Esophagus (tissue), 2 donors: ENCODE measurements at regions not wholly inside any gene's neighbourhood (a gene's known extent, or its start where the extent isn't known, plus 50 kb on each side); places are given as distances from the start of the nearest gene placed in this dataset.
"Not testable (repeated sequence)": the region's sequence is repeated elsewhere in the genome, so short reads cannot be mapped to it uniquely, and the experiment has no call there.

Source experiments
- H3K27ac ChIP-seq, 2 donors: one replicate each; pipeline ENCODE4 v1.5.1; 2013; ENCODE audit warnings: low read depth in 2 of 2, mild to moderate bottlenecking in 2 of 2, inconsistent platforms in 1 of 2, low read length in 1 of 2, moderate library complexity in 1 of 2
- H3K27me3 ChIP-seq, 2 donors: one replicate each; pipeline ENCODE4 v1.6.1; 2013; ENCODE audit warnings: low read length in 2 of 2, control low read depth in 1 of 2, mild to moderate bottlenecking in 1 of 2; ENCODE audit not compliant: insufficient read depth in 2 of 2, control insufficient read depth in 1 of 2
- H3K36me3 ChIP-seq, 2 donors: one replicate each; pipeline ENCODE4 v1.6.1; 2013; ENCODE audit warnings: low read length in 1 of 2; ENCODE audit not compliant: control insufficient read depth in 2 of 2, insufficient read depth in 2 of 2
- H3K4me1 ChIP-seq, 2 donors: one replicate each; pipeline ENCODE4 v1.6.1; 2013; ENCODE audit warnings: low read length in 1 of 2; ENCODE audit not compliant: control insufficient read depth in 2 of 2, insufficient read depth in 2 of 2
- H3K4me3 ChIP-seq, 2 donors: one replicate each; pipeline ENCODE4 v1.5.1; 2013; ENCODE audit warnings: low read length in 2 of 2, mild to moderate bottlenecking in 2 of 2, low read depth in 1 of 2, moderate library complexity in 1 of 2
- H3K9me3 ChIP-seq, 2 donors: one replicate each; pipeline ENCODE4 v1.6.1; 2013; ENCODE audit warnings: mild to moderate bottlenecking in 2 of 2, low read depth in 1 of 2, low read length in 1 of 2, moderate library complexity in 1 of 2; ENCODE audit not compliant: control insufficient read depth in 2 of 2, insufficient read depth in 1 of 2
- WGBS, 2 donors: extraction: QIAGEN DNeasy Blood & Tissue Kit; methylation state at CpG; one replicate each; pipeline ENCODE4 v1.1.7; 2013; 5-methylcytosine and 5-hydroxymethylcytosine counted together
- donor health status: healthy with polysubstance abuse.
- donor health status: Bipolar disorder and iron deficiency.

DNA sequence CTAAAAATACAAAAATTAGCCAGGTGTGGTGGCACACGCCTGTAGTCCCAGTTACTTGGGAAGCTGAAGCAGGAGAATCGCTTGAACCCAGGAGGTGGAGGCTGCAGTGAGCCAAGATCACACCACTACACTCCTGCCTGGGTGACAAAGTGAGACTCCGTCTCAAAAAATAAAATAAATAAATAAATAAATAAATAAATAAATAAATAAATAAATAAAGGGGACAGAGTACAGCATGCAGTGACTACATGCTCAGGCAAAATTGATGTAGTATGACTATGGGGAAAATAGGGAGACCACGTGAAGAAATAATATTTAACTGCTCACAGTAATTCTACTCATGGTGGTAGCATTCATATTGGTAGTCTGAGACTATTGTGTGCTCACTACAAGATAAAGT, 117.7 kb upstream of the RREB1 start:
- not testable (repeated sequence) for H3K27me3 ChIP-seq, H3K36me3 ChIP-seq, H3K9me3 ChIP-seq, H3K27ac ChIP-seq, H3K4me3 ChIP-seq, H3K4me1 ChIP-seq
- WGBS, 2 donors = 93 to 97% methylated on average over 4 of the region's 4 CpGs

DNA sequence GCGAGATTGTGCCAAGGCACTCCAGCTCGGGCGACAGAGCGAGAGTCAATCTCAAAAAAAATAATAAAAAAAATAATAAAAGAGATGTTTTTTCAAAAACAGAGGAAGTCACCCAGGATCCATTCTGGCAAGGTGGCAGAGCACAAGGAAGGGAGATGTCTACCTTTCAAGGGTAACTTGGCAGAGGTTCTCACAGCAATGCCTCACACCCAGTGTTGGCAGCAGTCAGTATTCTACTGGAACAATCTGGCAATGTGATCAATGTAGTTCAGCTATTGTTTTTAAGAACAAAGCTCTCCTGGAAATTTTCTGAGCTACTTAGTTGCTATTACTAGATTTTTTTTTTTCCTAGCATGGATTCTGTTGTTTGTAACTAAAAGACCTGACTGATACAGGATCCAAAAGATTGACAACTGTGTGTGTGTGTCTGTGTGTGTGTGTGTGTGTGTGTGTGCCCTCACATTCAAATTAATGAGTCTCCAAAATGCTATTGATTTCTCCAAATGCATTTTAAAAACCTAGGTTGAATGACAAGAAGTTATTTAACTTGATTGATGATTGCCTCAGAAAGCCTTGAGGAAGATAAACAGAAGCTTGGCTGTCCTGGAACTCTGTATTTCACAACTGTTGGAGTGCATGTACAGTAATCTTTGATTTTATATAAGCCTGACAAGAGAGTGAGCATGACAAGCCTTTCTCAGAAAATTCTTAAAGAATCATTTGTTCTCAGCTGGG, 114.1 kb upstream of the RREB1 start:
- no peaks in the 10 kb centered on the region for H3K4me1 ChIP-seq
- H3K27me3 ChIP-seq = no peaks in the 10 kb centered on the region
- no peak overlapping the region for H3K4me3 ChIP-seq
- H3K27ac ChIP-seq = peak overlapping the region; percentile 54 to 64
- H3K9me3 ChIP-seq = no peaks in the 10 kb centered on the region
- 60 to 89% methylated on average over 4 of the region's 4 CpGs for WGBS, 2 donors
- no peaks in the 10 kb centered on the region for H3K36me3 ChIP-seq

DNA sequence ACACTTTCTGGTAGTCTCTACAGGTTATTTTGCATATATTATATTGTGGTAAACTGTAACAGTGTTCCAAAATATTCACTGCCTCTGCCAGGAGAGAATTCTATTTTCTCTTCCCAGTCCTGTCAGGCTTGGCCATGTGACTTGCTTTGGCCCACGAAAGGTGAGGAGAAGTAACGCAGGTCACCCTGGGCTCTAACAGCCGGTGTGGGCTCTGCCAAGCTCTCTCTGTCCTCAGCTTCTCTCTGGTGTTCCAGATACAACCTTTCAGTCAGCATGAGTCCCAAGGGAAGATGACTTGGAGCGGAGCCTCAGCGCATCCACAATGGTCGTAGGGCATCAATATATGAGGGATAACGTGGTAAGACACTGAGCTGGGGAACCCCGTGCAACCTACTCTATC, 113.0 kb upstream of the RREB1 start:
- 84 to 88% methylated on average over 8 of the region's 8 CpGs for WGBS, 2 donors
- Histone ChIP-seq H3K4me3 (no peak overlapping the region), H3K27me3 (no peaks in the 10 kb centered on the region), H3K9me3 (no peaks in the 10 kb centered on the region), H3K27ac (peak overlapping the region in 1 of 2 donors; percentile 28), H3K4me1 (no peaks in the 10 kb centered on the region), H3K36me3 (no peaks in the 10 kb centered on the region)

DNA sequence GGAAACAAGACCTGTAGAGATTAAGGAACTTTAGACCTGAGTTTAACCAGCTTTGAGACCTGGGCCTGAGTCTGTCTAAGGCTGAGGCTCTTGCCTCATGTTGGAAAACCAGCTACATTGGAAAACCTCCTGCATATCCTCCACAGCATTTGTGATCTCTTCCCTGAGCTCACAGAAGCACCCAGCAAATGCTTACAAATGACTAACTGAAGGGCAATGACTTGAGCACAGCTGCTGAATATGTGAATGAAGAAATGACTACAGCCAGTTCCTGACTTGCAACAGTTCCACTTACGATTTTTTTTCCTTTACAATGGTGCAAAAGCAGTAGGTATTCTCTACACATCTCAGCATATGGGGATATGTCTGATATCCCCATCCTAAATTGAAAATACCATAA, 112.4 kb upstream of the RREB1 start:
- peak overlapping the region in 1 of 2 donors; percentile 9 for H3K27ac ChIP-seq
- WGBS, 2 donors = 83 to 85% methylated on average over 1 of the region's 1 CpG

DNA sequence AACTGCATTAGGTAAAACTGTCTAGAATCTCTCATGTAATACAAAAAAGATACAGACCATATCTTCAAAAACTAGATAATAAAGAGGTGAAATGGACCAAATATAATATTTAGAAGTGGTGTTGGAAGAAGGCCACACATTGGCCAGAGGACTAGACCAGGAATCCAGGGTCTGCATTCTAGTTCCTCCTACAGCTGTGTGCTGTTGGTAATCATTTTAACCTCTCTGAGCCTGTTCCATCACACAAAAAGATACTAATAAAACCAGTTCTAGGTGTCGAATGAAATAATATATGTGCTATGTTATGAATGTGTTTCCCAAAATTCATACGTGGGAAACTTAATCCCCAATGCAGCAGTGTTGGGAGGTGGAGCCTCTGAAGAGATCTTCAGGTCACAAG, 111.6 kb upstream of the RREB1 start:
- H3K27me3 ChIP-seq = no peaks in the 10 kb centered on the region
- 73 to 75% methylated on average over 2 of the region's 2 CpGs for WGBS, 2 donors
- no peaks in the 10 kb centered on the region for H3K4me1 ChIP-seq
- H3K9me3 ChIP-seq = no peaks in the 10 kb centered on the region
- no peak overlapping the region for H3K4me3 ChIP-seq
- H3K27ac ChIP-seq = no peak overlapping the region
- no peaks in the 10 kb centered on the region for H3K36me3 ChIP-seq

More for the DNA sequence above, 112.4 kb upstream of the RREB1 start:
- H3K4me3 ChIP-seq = no peak overlapping the region
- no peaks in the 10 kb centered on the region for H3K36me3 ChIP-seq
- no peaks in the 10 kb centered on the region for H3K4me1 ChIP-seq
- H3K9me3 ChIP-seq = no peaks in the 10 kb centered on the region
- no peaks in the 10 kb centered on the region for H3K27me3 ChIP-seq

DNA sequence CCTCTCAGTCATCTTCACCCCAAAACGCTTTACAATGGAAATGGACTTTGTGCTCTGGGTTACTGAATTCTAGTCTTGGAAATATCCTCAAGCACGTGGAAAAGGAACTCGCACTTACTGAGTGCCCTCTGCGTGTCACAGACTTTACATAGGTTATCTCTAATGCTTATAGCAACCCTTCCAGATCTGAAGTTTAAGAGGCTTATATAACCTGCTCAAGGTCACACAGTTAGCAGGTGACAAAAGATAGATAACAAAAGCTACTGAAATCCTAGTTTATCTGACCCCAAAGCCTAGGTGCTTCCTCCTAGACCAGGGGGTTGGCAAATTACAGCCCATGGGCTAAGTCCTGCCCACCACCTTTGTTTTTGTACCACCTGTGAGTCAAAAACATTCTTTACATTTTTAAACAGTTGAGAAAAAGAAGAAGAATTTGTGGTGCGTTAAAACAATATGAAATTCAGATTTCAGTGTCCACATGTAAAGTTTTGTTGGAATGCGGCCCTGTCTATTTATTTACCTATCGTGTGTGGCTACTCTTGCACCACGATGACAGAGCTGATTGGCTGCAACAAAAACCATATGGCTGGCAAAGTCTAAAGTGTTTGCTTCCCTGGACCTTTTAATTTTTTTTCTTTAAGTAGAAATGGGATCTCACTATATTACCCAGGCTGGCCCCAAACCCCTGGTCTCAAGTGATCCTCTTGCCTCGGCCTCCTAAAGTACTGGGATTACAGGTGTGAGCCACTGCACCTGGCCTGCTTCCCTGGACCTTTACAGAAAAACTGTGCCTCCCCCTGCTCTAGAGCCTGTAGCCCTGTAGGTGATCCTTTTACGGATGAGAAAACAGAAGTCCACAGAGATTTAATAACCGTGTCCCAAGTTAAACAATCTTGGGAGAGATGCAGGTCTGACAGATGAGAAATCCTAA, 110.2 kb upstream of the RREB1 start:
- Histone ChIP-seq H3K9me3 (no peaks in the 10 kb centered on the region), H3K4me3 (no peak overlapping the region), H3K27ac (peak overlapping the region in 1 of 2 donors; percentile 9), H3K27me3 (no peaks in the 10 kb centered on the region), H3K36me3 (no peaks in the 10 kb centered on the region), H3K4me1 (no peaks in the 10 kb centered on the region)
- WGBS, 2 donors = 64 to 80% methylated on average over 11 of the region's 11 CpGs

DNA sequence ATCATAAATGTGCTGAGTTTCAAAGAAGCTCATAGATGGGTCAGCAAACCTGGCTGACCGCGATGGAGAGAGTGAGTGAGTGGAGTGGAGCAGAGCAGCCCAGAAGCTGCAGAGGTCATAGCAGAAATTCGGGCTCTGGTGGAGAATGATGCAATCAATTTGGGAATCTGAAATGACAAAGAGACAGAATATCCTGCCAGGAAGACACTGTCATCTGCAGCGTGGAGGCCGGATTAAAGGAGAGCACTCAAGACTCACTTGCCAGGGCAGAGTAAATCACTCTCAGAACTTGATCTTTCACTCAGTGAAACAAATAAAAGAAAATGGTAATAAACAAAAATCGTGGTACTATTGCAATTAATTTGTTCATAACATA, 109.6 kb upstream of the RREB1 start:
- no peaks in the 10 kb centered on the region for H3K9me3 ChIP-seq
- no peaks in the 10 kb centered on the region for H3K4me1 ChIP-seq
- no peak overlapping the region for H3K4me3 ChIP-seq
- H3K27ac ChIP-seq = peak overlapping the region in 1 of 2 donors; percentile 9
- WGBS, 2 donors = 48 to 50% methylated on average over 6 of the region's 6 CpGs
- H3K36me3 ChIP-seq = no peaks in the 10 kb centered on the region
- no peaks in the 10 kb centered on the region for H3K27me3 ChIP-seq

DNA sequence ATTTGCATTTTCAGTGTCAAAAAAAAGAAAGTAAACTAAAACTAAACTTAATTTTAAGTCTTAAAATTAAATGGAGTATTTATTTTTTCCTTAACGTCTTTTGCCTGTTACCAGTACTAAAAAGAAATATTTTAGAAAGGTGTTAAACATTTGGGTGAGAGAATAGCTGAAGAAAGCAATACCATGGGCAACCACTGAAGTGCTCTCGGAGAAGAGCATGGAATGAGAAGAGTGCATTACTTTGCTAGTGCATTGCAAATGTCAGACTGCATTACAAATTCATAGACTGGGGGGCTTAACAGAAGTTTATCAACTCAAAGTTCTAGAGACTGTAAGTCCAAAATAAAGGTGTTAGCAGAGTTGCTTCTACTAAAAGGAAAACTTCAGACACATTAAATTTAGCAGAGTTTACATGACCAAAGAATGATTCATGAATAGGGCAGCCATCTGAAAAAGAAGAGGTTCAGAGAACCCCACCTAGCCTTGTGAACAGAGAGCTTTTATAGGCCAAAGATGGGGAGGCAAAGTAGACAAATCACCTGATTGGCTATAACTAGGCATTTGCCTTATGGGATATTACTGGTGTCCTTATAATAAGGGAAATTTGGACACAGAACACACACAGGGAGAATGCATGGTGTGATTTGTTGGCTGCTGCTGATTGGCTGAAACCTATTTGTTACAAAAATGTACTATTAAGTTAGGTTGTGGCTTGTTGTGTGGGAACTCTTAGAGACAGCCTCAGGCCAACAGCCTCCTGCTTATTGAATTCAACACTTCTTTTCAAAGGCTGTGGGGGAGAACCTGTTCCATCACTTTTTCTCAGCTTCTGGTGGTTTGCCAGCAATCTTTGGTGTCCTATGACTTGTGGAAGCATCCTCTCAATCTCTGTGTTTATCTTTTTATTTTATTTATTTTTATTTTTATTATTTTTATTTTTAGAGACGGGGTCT, 106.7 kb upstream of the RREB1 start:
- no peaks in the 10 kb centered on the region for H3K9me3 ChIP-seq
- H3K4me3 ChIP-seq = no peak overlapping the region
- H3K27me3 ChIP-seq = no peaks in the 10 kb centered on the region
- H3K27ac ChIP-seq = no peak overlapping the region
- no peaks in the 10 kb centered on the region for H3K4me1 ChIP-seq
- H3K36me3 ChIP-seq = no peaks in the 10 kb centered on the region
- 92 to 93% methylated on average over 3 of the region's 3 CpGs for WGBS, 2 donors

DNA sequence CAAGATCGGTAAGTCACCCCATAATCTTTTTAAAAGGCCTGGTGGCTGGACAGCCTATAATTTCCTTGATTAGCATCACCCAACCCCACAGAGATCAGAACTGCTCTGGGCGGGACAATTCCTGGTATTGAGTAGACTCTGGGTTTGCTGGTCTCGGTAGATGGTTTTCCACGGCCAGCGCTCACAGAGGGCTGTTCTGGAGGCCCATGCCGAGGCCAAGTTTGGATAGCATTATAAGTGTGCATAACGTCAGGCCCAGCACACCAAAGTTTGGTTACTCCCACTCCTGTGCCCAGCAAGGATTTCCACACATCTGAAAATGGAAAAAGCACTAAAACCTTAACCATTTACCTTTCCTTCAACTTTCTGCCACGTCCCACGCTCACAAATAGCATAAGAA, 104.7 kb upstream of the RREB1 start:
- Histone ChIP-seq H3K4me3 (no peak overlapping the region), H3K27me3 (no peaks in the 10 kb centered on the region), H3K9me3 (no peaks in the 10 kb centered on the region), H3K4me1 (no peaks in the 10 kb centered on the region), H3K36me3 (no peaks in the 10 kb centered on the region), H3K27ac (no peak overlapping the region)
- 93 to 94% methylated on average over 9 of the region's 9 CpGs for WGBS, 2 donors
